ENCODE measurements at regions not wholly inside any gene's neighbourhood (a gene's known extent, or its start where the extent isn't known, plus 50 kb on each side); places are given as distances from the start of the nearest gene placed in this dataset.

DNA sequence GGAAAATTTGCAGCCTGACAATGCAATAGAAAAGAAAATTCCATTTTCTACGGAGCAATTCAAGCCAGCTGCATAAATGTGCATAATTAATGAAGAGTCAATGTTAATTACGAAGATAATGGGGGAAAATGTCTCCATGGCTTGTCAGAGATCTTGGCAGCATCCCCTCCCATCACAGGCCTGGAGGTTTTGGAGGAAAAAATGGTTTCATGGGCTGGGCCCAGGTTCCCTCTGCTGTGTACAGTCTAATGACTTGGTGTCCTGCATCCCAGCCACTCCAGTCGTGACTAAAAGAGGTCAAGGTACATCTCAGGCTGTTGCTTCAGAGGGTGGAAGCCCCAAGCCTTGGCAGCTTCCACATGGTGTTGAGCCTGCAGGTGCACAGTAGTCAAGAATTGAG lies 779.7 kb downstream of the DCDC2C start:
- no peaks in the 10 kb centered on the region for H4K20me1 ChIP-seq (ENCODE audit: insufficient read depth, low read length)
- no peaks in the 10 kb centered on the region for H3K36me3 ChIP-seq (replicated peaks; ENCODE audit: low read depth, low read length)
- no peak for TF ChIP-seq EZH2phosphoT487 (IDR thresholded peaks at IDR 0.05; ENCODE audit: low read depth)
- no peaks in the 10 kb centered on the region for H3K9me3 ChIP-seq (ENCODE audit: insufficient read depth, low read length)
- no peak overlapping the region for H2AFZ ChIP-seq (ENCODE audit: low read depth, low read length)
- no peak overlapping the region for H3K4me2 ChIP-seq (ENCODE audit: low read length)
- H3K27me3 ChIP-seq (ENCODE audit: low read depth, low read length) = no peaks in the 10 kb centered on the region
- H3K27ac ChIP-seq (ENCODE audit: low read length) = no peak overlapping the region
- no peak overlapping the region for H3K4me3 ChIP-seq (ENCODE audit: low read length)
- H3K79me2 ChIP-seq (ENCODE audit: low read length) = no peaks in the 10 kb centered on the region
- H3K4me1 ChIP-seq (ENCODE audit: low read length) = no peaks in the 10 kb centered on the region
- H3K9ac ChIP-seq (ENCODE audit: low read length) = no peak overlapping the region

- no peak overlapping the region for H3K27ac ChIP-seq (ENCODE audit: low read length)
- no peaks in the 10 kb centered on the region for H3K9me3 ChIP-seq (ENCODE audit: insufficient read depth, low read length)
- H3K36me3 ChIP-seq (replicated peaks; ENCODE audit: low read depth, low read length) = no peaks in the 10 kb centered on the region
- no peak overlapping the region for H3K9ac ChIP-seq (ENCODE audit: low read length)
- H3K4me2 ChIP-seq (ENCODE audit: low read length) = no peak overlapping the region
- H4K20me1 ChIP-seq (ENCODE audit: insufficient read depth, low read length) = no peaks in the 10 kb centered on the region
- H3K79me2 ChIP-seq (ENCODE audit: low read length) = no peaks in the 10 kb centered on the region
- no peaks in the 10 kb centered on the region for H3K27me3 ChIP-seq (ENCODE audit: low read depth, low read length)
- TF ChIP-seq CTCF (IDR thresholded peaks at IDR 0.05; ENCODE audit: low read depth, low read length) (no peak), EZH2phosphoT487 (IDR thresholded peaks at IDR 0.05; ENCODE audit: low read depth) (no peak)
- no peaks in the 10 kb centered on the region for H3K4me1 ChIP-seq (ENCODE audit: low read length)
- no peak overlapping the region for H2AFZ ChIP-seq (ENCODE audit: low read depth, low read length)
- no peak overlapping the region for H3K4me3 ChIP-seq (ENCODE audit: low read length)
These were observed 783.6 kb downstream of the DCDC2C start for GRCh38 chr2:4486971-4487370.

DNA sequence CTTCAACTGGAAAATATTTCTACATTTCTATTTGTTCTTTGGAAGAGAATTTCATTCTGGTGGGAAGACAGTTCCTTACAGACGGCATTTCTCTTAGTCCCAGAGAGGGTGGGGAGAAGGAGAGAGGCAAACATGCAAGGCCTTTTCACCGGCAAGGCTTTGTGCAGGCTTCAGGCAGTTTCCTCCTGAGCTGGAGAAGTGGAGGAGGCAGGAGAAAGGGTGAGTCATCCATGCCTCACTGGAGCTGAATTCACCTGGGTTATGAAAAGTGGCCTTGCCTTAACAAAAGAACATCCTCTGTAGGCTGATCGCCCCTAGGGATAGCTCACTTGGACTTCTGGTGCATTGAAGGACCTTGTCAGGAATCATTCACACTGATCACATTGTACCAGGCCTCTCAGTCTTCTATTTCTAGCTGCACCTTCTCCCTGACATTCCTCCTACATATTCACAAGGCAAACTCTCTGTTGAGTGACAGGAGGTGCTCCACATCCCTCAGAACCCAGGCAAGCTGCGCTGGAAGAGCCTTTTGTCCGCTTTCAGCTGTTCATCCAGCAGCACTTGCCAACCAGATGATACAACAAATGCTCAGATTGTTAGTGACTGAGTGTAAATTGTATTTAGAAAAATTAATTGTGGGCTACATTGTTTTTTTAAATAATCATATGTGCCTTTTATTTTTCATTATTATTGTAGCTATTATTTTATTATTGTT lies 796.1 kb downstream of the DCDC2C start:
- Histone ChIP-seq H3K4me3 (ENCODE audit: low read length) (no peak overlapping the region), H3K27ac (ENCODE audit: low read length) (no peak overlapping the region), H3K4me1 (ENCODE audit: low read length) (no peaks in the 10 kb centered on the region), H3K79me2 (ENCODE audit: low read length) (no peaks in the 10 kb centered on the region), H3K4me2 (ENCODE audit: low read length) (no peak overlapping the region), H3K36me3 (replicated peaks; ENCODE audit: low read depth, low read length) (no peaks in the 10 kb centered on the region), H2AFZ (ENCODE audit: low read depth, low read length) (no peak overlapping the region), H3K27me3 (ENCODE audit: low read depth, low read length) (no peaks in the 10 kb centered on the region), H4K20me1 (ENCODE audit: insufficient read depth, low read length) (no peaks in the 10 kb centered on the region), H3K9ac (ENCODE audit: low read length) (no peak overlapping the region), H3K9me3 (ENCODE audit: insufficient read depth, low read length) (no peaks in the 10 kb centered on the region)
- TF ChIP-seq EZH2phosphoT487 (IDR thresholded peaks at IDR 0.05; ENCODE audit: low read depth) (no peak), CTCF (IDR thresholded peaks at IDR 0.05; ENCODE audit: low read depth, low read length) (no peak)

DNA sequence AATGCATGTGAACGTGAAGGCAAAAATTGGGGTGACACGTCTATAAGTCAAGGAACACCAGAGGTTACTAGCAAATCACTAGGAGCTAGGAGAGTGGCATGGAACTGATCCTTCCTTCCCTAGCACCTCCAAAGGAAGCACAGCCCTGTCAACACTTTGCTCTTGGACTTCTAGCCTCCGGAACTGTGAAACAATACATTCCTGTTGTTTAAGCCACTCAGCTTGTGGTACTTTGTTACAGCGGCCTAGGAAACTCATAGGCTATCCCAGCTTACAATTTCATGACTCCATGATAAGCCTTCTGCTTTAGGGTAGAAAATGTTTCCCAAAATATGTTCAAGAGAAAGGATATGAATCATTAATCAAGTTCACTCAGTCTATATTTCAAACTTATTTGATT lies 798.1 kb downstream of the DCDC2C start:
- no peak overlapping the region for H3K27ac ChIP-seq (ENCODE audit: low read length)
- no peaks in the 10 kb centered on the region for H3K9me3 ChIP-seq (ENCODE audit: insufficient read depth, low read length)
- H3K4me2 ChIP-seq (ENCODE audit: low read length) = no peak overlapping the region
- no peak overlapping the region for H2AFZ ChIP-seq (ENCODE audit: low read depth, low read length)
- H3K36me3 ChIP-seq (replicated peaks; ENCODE audit: low read depth, low read length) = no peaks in the 10 kb centered on the region
- H3K9ac ChIP-seq (ENCODE audit: low read length) = no peak overlapping the region
- no peaks in the 10 kb centered on the region for H3K4me1 ChIP-seq (ENCODE audit: low read length)
- H3K27me3 ChIP-seq (ENCODE audit: low read depth, low read length) = no peaks in the 10 kb centered on the region
- H3K79me2 ChIP-seq (ENCODE audit: low read length) = no peaks in the 10 kb centered on the region
- H3K4me3 ChIP-seq (ENCODE audit: low read length) = no peak overlapping the region
- TF ChIP-seq CTCF (IDR thresholded peaks at IDR 0.05; ENCODE audit: low read depth, low read length) (no peak), EZH2phosphoT487 (IDR thresholded peaks at IDR 0.05; ENCODE audit: low read depth) (no peak)
- H4K20me1 ChIP-seq (ENCODE audit: insufficient read depth, low read length) = no peaks in the 10 kb centered on the region

Data from OCI-LY3 (cell line).